HepG2 (cell line): ENCODE measurements at regions not wholly inside any gene's neighbourhood (a gene's known extent, or its start where the extent isn't known, plus 50 kb on each side); places are given as distances from the start of the nearest gene placed in this dataset.

ENCODE experiments used
- CBFB ChIP-seq: sonication (generic); formaldehyde crosslinking; IDR thresholded peaks from 2 replicates; pipeline ENCODE4 v1.4.0; 2020; ENCODE audit warnings: missing genetic modification reagents
- CREB1 ChIP-seq, 2 experiments: fragments of 450-650 bp in 1 of 2; IDR thresholded peaks; 2 replicates each; pipeline ENCODE4 v1.6.1; 2016 to 2017; ENCODE audit warnings: control low read depth in 1 of 2, mild to moderate bottlenecking in 1 of 2, missing compliant biosample characterization in 1 of 2, missing genetic modification characterization in 1 of 2
- CTCF ChIP-seq: sonication (generic); formaldehyde crosslinking; IDR thresholded peaks from 2 replicates; pipeline ENCODE4 v1.5.0; 2020; ENCODE audit warnings: mild to moderate bottlenecking, missing genetic modification reagents, moderate library complexity
- DDIT3 ChIP-seq: sonication (generic); formaldehyde crosslinking; IDR thresholded peaks from 2 replicates; pipeline ENCODE4 v1.4.0; 2020; ENCODE audit warnings: mild to moderate bottlenecking, missing genetic modification reagents
- GABPB1 ChIP-seq: IDR thresholded peaks from 2 replicates; pipeline ENCODE4 v1.6.1; 2016; ENCODE audit warnings: mild to moderate bottlenecking, missing genetic modification reagents, moderate library complexity, missing compliant biosample characterization
- HNF4A ChIP-seq: sonication (generic); formaldehyde crosslinking; IDR thresholded peaks from 2 replicates; pipeline ENCODE4 v1.4.0; 2020; ENCODE audit warnings: missing genetic modification reagents
- MYC ChIP-seq: sonication (generic); formaldehyde crosslinking; IDR thresholded peaks from 2 replicates; pipeline ENCODE4 v1.9.0; 2021; ENCODE audit warnings: missing genetic modification reagents, borderline replicate concordance
- POLR2A ChIP-seq, 2 experiments: IDR thresholded peaks; 2 replicates each; pipeline ENCODE4 v1.6.1; 2011; ENCODE audit warnings: low read depth in 2 of 2, low read length in 2 of 2, mild to moderate bottlenecking in 1 of 2, moderate library complexity in 1 of 2; ENCODE audit not compliant: insufficient read depth in 1 of 2
- SNRNP70 ChIP-seq: fragments of 200-400 bp; formaldehyde crosslinking; IDR thresholded peaks from 2 replicates; pipeline ENCODE4 v1.6.1; 2017; ENCODE audit warnings: mild to moderate bottlenecking, low read depth, low read length, moderate library complexity
- ZFP36 ChIP-seq: fragments of 150-350 bp; IDR thresholded peaks from 2 replicates; pipeline ENCODE4 v1.6.1; 2018; ENCODE audit warnings: borderline replicate concordance, low read length, low read depth; ENCODE audit not compliant: partially characterized antibody
- ZNF232 ChIP-seq: sonication (generic); formaldehyde crosslinking; IDR thresholded peaks from 2 replicates; pipeline ENCODE4 v1.4.0; 2020; ENCODE audit warnings: missing genetic modification reagents, borderline replicate concordance
- ZNF274 ChIP-seq: sonication (generic); formaldehyde crosslinking; IDR thresholded peaks from 2 replicates; pipeline ENCODE4 v1.5.1; 2020; ENCODE audit warnings: mild to moderate bottlenecking, missing genetic modification reagents

- TF ChIP-seq POLR2A (IDR thresholded peaks at IDR 0.05; ENCODE audit: insufficient read depth in 1 of 2, low read depth in 2 of 2, low read length in 2 of 2) (no peak), SNRNP70 (no peak), MYC (CRISPR knock-in tag) (no peak), ZNF232 (CRISPR knock-in tag) (no peak), ZFP36 (no peak), CREB1 (IDR thresholded peaks at IDR 0.05) (no peak), CREB1 (CRISPR knock-in tag; IDR thresholded peaks at IDR 0.05) (no peak), GABPB1 (CRISPR knock-in tag) (no peak), ZNF274 (no peak), CTCF (CRISPR knock-in tag) (no peak), HNF4A (CRISPR knock-in tag) (no peak), DDIT3 (no peak), CBFB (CRISPR knock-in tag) (no peak)
Measured at GRCh38 chr5:63603996-63604395, 358.2 kb downstream of the HTR1A start.
